GM18519 (cell line): ENCODE measurements at regions not wholly inside any gene's neighbourhood (a gene's known extent, or its start where the extent isn't known, plus 50 kb on each side); places are given as distances from the start of the nearest gene placed in this dataset.

Experiments
- ATAC-seq: cut with Tn5 transposase; IDR thresholded peaks from one replicate; pipeline ENCODE4 v1.9.1; 2021; ENCODE audit warnings: mild to moderate bottlenecking, moderate library complexity; ENCODE audit not compliant: unreplicated experiment, low FRiP score

DNA sequence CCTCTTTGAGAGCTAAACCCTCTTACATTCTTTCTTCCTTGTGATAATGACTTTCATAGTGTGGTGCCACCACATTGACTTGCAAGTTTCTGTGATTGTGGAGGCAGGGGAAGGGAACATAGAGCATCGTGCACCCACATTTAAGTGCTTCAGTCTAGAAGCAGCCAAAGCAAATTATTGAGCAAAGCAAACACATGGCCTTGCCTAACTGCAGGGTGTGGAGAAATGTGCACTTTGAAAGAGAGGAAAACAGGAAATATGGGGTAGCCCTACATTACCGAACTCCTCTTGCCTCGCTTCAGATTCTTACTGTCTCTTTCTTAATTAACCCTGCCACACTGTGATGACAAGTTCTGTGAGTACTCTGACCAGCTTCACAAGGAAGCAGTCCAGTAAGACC is 814.6 kb downstream of the SLC4A3 start:
- ATAC-seq, result no peak

DNA sequence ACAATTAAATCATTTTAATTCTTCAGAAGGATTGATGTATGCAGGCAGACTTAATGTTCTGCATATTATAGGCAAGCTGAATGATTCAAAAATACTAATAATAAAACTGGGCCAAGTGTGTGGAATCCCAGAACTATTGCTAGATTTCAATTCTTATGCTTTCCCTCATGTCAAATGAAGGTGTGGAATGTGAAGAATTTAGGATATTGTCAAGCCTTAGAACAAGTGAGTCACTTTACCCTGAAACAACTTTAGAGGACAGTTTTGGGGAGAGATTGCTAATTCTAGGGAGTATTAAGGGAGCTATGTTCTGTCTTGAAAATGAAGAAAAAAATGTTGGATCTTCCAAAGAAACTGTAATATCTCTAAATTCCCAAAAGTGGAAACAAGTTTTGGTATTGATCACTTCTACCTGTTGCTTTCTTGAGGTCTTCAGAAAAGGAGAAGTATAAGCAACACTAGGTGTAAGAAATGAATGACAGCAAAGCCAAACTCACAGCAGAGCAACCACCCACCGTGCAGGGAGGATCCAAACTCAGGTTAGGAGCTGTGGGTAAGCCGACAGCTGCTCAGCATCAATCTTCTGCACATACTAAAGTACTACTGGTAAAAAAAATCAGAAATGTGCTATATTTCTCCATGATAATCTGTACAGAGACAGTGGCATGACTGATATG is 818.1 kb downstream of the SLC4A3 start:
- ATAC-seq, result no peak

DNA sequence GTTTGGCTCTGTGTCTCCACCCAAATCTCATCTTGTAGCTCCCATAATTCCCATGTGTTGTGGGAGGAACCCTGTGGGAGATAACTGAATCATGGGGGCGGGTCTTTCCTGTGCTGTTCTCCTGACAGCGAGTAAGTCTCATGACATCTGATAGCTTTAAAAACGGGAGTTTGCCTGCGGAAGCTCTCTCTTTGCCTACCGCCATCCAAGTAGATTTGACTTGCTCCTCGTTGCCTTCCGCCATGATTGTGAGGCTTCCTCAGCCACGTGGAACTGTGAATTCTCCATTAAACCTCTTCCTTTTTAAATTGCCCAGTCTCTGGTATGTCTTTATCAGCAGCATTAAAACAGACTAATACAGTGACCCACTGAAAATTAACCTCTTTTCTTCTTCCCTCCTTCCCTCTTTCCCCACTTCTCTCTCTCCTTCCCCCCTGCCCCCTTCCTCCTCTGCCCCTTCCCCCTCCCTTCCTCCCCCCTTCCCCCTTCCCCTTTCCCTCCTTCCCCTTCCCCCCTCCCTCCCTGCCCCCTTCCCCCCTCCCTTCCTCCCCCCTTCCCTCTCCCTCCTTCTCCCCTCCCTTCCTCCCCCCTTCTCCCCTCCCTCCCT is 818.8 kb downstream of the SLC4A3 start:
- no peak for ATAC-seq

DNA sequence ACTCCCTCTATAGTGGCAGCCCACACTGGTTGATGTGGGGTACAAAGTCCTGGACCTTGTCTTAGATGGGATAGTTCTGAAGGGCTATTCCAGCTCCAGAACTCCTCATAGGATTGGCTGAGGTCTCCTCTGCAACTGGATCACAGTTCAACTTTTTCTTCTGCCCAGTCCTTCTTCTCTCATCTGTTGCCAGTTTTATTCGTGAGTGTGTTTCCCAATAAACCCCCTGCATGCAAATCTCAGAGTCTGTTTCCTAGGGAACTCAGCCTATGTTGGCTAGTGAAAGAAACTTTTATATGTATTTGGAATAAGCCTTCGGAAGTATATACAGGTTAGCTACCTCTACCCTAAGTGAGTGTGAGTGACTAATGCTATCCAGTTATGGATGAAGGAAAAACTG is 823.4 kb downstream of the SLC4A3 start:
- no peak for ATAC-seq

DNA sequence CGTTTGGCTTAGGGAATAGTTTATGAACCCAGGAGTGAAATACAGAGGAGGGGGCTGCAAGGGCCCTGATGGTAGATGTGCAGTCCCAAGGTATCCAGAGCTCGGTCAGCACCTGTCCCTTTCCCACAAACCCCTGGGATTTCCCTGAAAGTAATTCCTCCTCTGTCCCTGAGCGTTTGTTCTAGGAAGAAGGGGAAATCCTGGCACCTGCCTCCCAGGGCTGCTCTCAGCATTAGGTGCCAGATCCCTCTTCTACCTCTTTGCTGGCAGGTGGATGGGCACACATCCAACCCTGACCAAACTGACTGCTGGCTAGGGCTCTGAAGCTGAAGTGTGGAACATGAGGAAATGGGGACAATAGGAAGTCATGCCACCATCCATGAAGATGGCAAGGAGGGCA is 824.0 kb downstream of the SLC4A3 start:
- ATAC-seq, result no peak

DNA sequence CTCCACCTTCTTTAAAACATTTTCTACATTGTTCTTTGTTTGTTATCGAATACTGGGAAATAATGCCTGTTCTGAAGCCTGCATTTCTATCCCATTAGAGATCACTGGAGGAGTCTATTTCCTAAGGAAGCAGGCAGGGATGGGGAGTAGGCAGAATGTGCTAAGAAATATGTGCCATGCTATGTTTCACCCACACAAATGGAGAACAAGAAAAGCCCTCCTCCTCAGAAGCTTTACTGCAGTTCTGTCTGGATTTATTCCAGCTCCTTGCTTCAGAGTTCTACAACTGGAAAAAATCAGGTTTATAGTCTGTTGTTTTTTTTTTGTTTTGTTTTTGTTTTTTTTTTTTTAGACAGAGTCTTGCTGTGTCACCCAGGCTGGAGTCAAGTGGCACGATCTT is 825.1 kb downstream of the SLC4A3 start:
- ATAC-seq, result no peak

DNA sequence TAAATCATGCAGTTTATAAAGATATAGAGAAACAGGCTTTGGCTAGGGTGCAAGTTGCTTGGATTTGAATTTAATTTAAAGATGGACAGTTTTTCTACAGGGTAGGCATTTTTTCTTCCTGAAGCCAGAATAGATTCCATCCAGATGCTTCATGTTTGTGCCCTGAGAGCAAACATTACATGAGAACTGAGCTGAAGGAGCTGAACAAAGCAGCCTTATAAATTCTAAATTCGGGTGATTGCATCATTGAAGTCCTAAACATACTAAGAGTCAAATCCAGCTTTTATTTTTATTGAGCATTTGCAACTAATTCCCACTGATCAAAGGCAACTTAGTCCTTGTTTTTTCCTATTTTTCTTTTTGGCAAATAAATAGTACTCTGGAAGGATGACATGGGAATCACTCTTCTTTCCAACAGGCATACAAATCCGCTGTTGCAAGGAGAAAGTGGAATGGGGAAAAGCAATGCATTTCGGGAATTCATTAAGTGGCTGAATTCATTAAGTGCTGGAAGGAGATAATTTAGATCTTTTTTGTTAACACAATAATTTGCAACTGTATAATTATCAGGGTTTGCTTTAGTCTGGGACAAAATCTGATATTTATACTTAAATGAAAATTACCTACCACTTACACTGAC is 828.0 kb downstream of the SLC4A3 start:
- no peak for ATAC-seq

DNA sequence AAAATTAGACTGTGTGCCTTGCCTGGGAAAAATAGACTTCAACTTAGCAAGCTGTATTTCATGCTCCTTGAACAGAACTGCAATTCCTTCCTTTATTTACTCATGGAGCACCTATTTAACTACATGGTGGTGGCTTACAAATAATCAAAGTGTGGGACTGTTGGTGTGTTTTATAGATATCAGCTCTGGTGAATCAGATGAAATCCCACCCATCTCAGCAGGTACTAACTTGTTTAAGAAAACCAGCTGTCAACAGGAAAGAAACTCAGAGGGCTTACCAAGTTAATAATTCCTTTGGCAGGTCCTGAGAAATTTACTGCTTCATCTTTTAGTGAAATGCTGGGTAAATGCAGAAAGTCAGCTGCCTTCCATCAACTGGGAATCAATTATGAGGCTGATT is 830.6 kb downstream of the SLC4A3 start:
- ATAC-seq, result no peak

DNA sequence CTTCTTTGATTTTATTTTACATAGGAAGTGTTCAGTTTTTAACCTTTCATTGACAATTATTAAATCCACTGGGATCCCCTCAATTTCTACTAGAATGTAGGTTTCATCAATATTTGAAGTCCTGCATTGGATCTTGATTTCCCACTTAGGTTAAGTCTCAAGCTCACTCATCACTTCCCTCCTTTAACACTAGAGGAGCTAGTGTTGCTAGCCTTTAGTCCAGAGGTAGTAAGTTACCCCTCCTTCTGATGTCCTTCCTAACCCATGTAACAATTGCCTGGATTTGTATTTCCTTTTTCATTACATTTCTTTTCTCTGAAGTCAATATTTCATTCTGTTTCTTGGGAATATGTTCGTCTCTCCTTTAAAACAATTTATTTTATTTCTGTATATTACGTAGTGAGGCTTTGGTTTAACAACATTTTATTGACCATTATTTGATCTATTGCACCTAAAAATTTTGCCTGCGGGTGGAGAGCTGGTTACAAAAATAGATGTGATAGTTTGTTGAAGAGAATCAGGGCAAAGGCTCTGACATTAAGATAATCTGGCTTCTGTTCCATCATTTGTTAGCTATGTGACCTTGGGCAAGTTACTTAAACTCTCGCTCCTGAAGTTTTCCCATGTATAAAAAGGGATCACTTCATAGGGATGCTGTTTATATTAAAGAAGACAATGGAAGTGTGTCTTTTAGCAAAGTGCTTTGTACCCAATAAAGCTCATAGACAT is 833.0 kb downstream of the SLC4A3 start:
- ATAC-seq, result no peak

DNA sequence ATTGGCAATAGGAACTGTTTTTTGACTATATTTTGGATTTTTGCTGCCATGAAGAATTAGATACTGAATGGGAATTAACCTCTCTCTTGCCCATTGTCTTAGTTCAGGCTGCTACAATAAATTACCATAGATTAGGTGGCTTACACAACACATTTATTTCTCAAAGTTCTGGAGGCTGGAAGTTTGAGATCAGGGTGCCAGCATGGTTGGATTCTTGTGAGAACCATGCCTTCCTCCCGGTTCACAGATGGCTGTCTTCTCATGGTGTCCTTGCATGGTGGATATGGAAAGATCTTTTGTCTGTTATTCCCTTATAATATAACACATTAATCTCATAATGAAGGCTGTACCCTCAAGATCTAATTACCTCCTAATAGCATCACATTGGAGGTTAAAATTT is 836.4 kb downstream of the SLC4A3 start:
- ATAC-seq, result no peak

DNA sequence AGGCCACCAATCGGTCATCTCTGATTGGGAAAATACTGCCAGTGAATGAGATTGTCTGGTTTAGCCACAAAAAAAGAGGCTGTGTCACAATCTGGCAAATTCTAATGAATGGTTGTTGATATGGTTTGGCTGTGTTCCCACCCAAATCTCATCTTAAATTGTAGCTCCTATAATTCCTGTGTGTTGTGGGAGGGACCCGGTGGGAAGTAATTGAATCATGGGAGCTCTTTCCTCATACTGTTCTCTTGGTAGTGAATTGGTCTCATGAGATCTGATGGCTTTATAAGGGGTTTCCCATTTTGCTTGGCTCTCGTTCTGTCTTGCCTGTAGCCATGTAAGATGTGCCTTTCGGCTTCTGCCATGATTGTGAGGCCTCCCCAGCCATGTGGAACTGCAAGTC is 838.3 kb downstream of the SLC4A3 start:
- no peak for ATAC-seq

DNA sequence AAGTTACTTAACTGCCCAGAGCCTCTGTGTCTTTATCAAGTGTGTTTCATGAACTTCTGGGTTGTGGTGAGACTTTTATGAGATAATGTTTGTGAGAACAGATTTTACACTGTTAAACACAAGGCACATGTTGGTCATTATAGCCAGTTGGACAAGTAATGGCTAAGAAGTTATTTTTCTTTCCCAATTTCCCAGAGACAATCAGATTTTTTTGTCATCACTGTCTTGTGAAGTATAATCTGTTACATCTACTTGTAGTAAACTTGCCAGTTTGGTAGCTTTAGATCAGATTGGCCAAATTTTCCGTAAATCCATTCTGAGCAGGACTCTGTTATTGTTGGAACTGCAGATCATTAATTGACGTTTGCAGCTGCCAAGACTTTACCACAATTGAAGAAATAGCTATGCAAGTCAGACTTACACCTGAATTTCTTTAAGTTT is 838.8 kb downstream of the SLC4A3 start:
- ATAC-seq, result no peak

DNA sequence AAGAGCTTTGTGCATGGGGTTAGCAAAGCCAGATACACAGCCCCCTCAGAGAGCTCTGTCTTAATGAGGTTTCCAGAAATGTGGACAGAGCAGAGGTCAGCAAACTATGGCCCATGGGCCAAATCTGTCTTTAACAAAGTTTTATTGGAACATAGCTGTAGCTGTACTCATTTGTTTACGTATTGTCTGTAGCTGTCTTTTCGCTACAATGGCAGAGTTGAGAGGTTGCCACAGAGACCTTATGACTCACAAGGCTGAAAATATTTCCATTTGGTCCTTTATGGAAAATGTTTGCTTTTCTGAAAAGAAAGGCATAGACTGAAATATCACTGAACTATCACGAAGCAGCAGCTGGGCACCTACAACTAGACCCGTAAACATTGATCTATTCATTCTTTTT is 841.8 kb downstream of the SLC4A3 start:
- ATAC-seq, result no peak

DNA sequence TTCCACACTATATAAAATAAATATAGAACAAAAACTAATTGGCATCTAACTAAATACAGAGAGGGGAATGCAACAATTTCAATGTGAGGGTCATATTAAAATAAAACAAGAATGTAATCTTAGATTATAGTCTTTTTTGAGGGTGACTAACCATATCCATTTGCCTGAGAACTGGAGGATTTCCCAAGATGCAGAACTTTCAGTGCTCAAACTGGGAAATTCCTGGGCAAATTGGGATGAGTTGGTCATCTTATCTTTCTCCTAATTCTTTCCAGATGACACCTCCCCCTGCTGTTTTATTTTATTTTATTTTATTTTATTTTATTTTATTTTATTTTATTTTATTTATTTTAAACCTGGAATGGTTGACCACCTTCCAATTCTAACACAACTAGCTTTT is 846.2 kb downstream of the SLC4A3 start:
- ATAC-seq, result no peak

DNA sequence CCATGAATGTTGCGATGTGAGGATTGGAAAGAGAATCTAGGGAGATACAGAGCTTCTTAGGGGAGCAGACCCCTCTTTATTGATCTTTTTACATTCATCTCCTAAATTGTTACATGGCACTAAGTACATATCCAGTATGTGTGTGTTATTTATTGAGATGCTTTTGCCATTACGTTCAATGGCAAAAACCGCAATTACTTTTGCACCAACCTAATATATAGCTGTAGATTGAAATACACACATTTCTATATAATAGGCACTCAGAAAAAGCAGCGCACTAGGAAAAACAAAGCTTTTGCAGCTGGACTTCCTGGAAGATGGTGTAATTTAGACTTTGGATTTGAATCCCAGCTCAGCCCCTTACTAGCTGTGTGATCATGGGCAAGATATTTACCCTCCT is 849.4 kb downstream of the SLC4A3 start:
- no peak for ATAC-seq

DNA sequence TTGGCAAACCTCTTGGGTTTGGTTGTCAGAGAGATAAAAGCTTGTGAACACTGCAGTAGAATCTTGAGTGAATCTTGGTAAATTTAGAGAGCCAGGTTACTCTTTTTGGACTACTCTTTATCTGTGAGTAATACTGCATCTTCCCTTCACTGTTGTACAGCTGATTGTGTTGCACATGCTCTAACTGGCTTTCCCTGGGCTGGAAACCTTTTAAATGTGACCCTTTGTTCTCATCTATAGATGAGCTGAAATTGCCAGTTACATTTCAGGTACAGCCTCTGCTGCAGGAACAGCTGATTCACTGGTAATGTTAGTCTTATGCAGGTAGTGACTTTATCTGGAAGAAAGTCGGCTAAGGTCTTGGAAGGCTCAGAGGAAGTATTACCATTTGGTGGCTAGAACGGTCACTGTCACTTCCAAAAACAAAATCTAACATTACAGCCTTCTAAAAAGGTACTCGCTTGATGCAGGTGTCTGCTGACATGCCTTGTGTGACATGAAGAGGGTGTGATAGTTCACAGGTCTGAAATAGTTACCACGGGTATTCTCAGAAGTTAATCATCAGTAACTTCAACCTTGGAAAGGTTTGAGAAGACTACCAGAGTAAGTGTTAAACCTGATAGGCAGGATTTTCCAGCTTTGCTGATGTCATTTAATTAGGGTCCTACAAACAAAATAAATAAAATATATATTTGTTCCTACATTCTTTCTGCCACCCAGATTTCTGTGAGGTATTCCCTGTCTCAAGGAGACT is 851.1 kb downstream of the SLC4A3 start:
- no peak for ATAC-seq

DNA sequence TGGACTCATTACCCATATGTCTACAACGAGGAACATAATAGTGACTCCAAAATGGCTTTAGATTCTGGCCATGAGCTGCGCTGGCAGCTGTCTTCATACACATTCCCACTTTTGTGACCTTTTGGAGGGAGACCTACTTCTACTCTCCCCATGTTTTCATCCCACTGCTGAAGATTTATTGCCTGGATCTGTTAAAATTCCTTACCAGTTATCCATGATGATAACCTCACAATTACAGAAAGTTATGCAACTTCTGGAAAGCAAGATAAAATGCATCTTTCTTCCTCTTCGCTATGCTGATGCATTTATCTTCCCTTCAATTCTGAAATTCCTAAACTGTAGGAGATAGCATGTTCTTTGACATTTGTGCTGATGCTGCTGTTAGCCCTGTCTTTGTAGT is 855.3 kb downstream of the SLC4A3 start:
- ATAC-seq, result no peak

DNA sequence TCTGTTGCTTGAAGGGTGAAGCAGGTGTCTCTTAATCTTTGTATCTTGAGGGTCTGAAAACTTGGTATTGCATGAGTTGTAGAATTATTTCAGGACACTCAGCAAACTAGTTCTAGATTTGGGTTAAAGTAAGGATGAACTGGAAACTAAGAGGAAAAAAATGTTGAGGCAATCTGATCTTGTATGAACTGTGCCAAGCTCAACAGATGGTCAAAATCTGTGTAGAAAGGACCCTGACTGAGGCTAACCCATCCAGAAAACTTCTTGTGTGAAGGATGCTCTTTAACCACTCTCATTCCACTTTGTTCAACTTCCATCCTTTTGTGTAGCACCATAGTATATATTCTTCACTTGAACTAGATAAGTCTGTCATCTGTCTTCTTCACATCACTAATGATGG is 861.7 kb downstream of the SLC4A3 start:
- no peak for ATAC-seq

DNA sequence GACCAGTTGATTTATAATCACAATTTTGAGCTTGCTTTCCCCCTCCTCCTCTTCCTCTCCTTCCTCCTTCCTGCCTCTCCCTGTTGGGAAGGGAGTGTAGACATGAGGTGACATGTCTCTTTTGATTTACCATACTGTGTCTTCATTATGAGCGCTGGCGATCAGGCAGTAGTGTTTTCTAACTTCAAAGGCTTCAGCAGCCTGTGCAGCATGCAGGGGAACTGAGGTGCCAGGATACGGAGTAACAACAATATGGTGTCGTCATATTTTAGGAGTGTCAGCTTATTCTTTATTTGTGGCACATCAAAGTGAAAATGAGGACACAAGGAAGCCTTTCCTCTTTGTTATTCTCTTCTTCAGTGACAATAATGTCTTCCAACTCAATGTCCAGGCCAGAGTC is 864.2 kb downstream of the SLC4A3 start:
- no peak for ATAC-seq

DNA sequence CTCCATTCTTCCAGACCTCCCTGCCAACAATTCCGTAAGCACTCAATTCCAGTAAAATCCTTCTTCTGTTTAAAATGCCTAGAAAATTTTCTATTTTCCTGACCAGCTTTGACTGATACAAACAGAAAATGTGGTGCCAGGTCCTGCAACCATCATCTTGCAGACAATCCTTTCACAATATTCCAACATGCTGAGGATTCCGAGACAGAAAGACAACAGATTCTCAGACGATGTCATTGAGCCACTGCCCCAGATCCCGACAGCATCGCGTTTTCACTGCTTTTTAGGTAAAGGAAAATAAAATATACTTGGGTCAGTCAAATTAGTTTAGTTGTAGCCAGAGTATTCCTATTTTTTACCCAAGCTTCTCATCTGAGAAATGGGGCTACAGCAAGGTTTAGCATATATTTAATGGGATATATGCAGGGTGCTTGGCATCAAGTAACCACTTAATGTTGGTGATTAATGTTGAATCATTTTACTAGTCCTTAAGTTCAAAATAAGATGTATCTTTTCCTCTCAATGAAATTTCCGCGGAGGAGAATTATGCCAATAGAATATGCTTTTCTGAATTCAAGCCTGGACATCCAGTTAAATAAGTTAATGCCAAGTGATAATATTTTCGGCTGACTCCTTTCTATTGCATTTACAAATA is 866.6 kb downstream of the SLC4A3 start:
- ATAC-seq, result no peak
